ENCODE measurements at regions not wholly inside any gene's neighbourhood (a gene's known extent, or its start where the extent isn't known, plus 50 kb on each side); places are given as distances from the start of the nearest gene placed in this dataset.

GRCh38 chrX:26409636-26410035 is 193.7 kb downstream of the MAGEB5 start:
- Mint-ChIP-seq H3K36me3 (no peaks in the 10 kb centered on the region), H3K9me3 (no peaks in the 10 kb centered on the region), H3K27me3 (no peaks in the 10 kb centered on the region), H3K27ac (no peak overlapping the region), H3K4me3 (no peak overlapping the region), H3K4me1 (no peaks in the 10 kb centered on the region)
- no peak for ATAC-seq (replicated peaks)
- no peak for DNase-seq

GRCh38 chrX:26387906-26388305 is 171.9 kb downstream of the MAGEB5 start:
- DNase-seq (no peak), ATAC-seq (replicated peaks) (no peak)
- Mint-ChIP-seq H3K36me3 (no peaks in the 10 kb centered on the region), H3K27ac (no peak overlapping the region), H3K4me1 (no peaks in the 10 kb centered on the region), H3K27me3 (no peaks in the 10 kb centered on the region), H3K9me3 (no peaks in the 10 kb centered on the region), H3K4me3 (no peak overlapping the region)

GRCh38 chrX:26376037-26376708 is 160.2 kb downstream of the MAGEB5 start:
- Mint-ChIP-seq H3K4me3 (no peak overlapping the region), H3K27me3 (no peaks in the 10 kb centered on the region), H3K4me1 (no peaks in the 10 kb centered on the region), H3K9me3 (peaks cover 2 to 5% of the 10 kb centered on the region in 2 donors), H3K27ac (no peak overlapping the region), H3K36me3 (no peaks in the 10 kb centered on the region)
- ATAC-seq (replicated peaks) (no peak), DNase-seq (no peak)

GRCh38 chrX:26375346-26375745 is 159.4 kb downstream of the MAGEB5 start:
- ATAC-seq (replicated peaks), result no peak
- Mint-ChIP-seq H3K4me3 (no peak overlapping the region), H3K27ac (no peak overlapping the region), H3K27me3 (no peaks in the 10 kb centered on the region), H3K4me1 (no peaks in the 10 kb centered on the region), H3K9me3 (peaks cover 2 to 5% of the 10 kb centered on the region in 2 donors), H3K36me3 (no peaks in the 10 kb centered on the region)
- DNase-seq, result no peak

GRCh38 chrX:26373829-26374228 is 157.9 kb downstream of the MAGEB5 start:
- peaks cover 2 to 5% of the 10 kb centered on the region in 2 donors for H3K9me3 Mint-ChIP-seq
- ATAC-seq (replicated peaks) (no peak), DNase-seq (no peak)
- no peak overlapping the region for H3K4me3 Mint-ChIP-seq
- no peaks in the 10 kb centered on the region for H3K27me3 Mint-ChIP-seq
- no peak overlapping the region for H3K27ac Mint-ChIP-seq
- H3K36me3 Mint-ChIP-seq, result no peaks in the 10 kb centered on the region
- H3K4me1 Mint-ChIP-seq, result no peaks in the 10 kb centered on the region

GRCh38 chrX:26352891-26353430 is 137.0 kb downstream of the MAGEB5 start:
- Mint-ChIP-seq H3K27me3 (no peaks in the 10 kb centered on the region), H3K9me3 (peaks cover 2 to 6% of the 10 kb centered on the region in 2 donors), H3K36me3 (no peaks in the 10 kb centered on the region), H3K27ac (no peak overlapping the region), H3K4me1 (no peaks in the 10 kb centered on the region), H3K4me3 (no peak overlapping the region)
- ATAC-seq (replicated peaks), result no peak
- DNase-seq, result no peak

- H3K9me3 Mint-ChIP-seq, result peaks cover 0 to 2% of the 10 kb centered on the region in 2 donors
- no peak overlapping the region for H3K4me3 Mint-ChIP-seq
- no peaks in the 10 kb centered on the region for H3K27me3 Mint-ChIP-seq
- H3K4me1 Mint-ChIP-seq, result no peaks in the 10 kb centered on the region
- H3K27ac Mint-ChIP-seq, result no peak overlapping the region
- DNase-seq (no peak), ATAC-seq (replicated peaks) (no peak)
- H3K36me3 Mint-ChIP-seq, result no peaks in the 10 kb centered on the region
Measured at GRCh38 chrX:26347171-26347570, 131.2 kb downstream of the MAGEB5 start.

- no peak overlapping the region for H3K27ac Mint-ChIP-seq
- no peaks in the 10 kb centered on the region for H3K36me3 Mint-ChIP-seq
- no peak overlapping the region for H3K4me3 Mint-ChIP-seq
- peaks cover 6 to 11% of the 10 kb centered on the region in 2 donors for H3K9me3 Mint-ChIP-seq
- no peaks in the 10 kb centered on the region for H3K27me3 Mint-ChIP-seq
- H3K4me1 Mint-ChIP-seq, result no peaks in the 10 kb centered on the region
- ATAC-seq (replicated peaks) (no peak), DNase-seq (no peak)
Measured at GRCh38 chrX:26334232-26334631, 118.3 kb downstream of the MAGEB5 start.

GRCh38 chrX:26328608-26329319 is 112.8 kb downstream of the MAGEB5 start:
- Mint-ChIP-seq H3K4me1 (no peaks in the 10 kb centered on the region), H3K27ac (no peak overlapping the region), H3K4me3 (no peak overlapping the region), H3K9me3 (no peaks in the 10 kb centered on the region), H3K27me3 (no peaks in the 10 kb centered on the region), H3K36me3 (no peaks in the 10 kb centered on the region)
- ATAC-seq (replicated peaks) (no peak), DNase-seq (no peak)

GRCh38 chrX:26309262-26309661 is 93.3 kb downstream of the MAGEB5 start:
- Mint-ChIP-seq H3K4me3 (no peak overlapping the region), H3K36me3 (no peaks in the 10 kb centered on the region), H3K27ac (no peak overlapping the region), H3K4me1 (no peaks in the 10 kb centered on the region), H3K27me3 (no peaks in the 10 kb centered on the region), H3K9me3 (peaks cover 0 to 3% of the 10 kb centered on the region in 2 donors)
- ATAC-seq (replicated peaks) (no peak), DNase-seq (no peak)

- no peaks in the 10 kb centered on the region for H3K27me3 Mint-ChIP-seq
- no peak for DNase-seq
- H3K36me3 Mint-ChIP-seq, result no peaks in the 10 kb centered on the region
- peaks cover 4 to 5% of the 10 kb centered on the region in 2 donors for H3K9me3 Mint-ChIP-seq
- H3K4me1 Mint-ChIP-seq, result no peaks in the 10 kb centered on the region
- no peak overlapping the region for H3K4me3 Mint-ChIP-seq
- no peak overlapping the region for H3K27ac Mint-ChIP-seq
- ATAC-seq (replicated peaks), result no peak
Measured at GRCh38 chrX:26295425-26295824, 79.5 kb downstream of the MAGEB5 start.

- Mint-ChIP-seq H3K27me3 (no peaks in the 10 kb centered on the region), H3K4me1 (no peaks in the 10 kb centered on the region), H3K36me3 (no peaks in the 10 kb centered on the region), H3K4me3 (no peak overlapping the region), H3K9me3 (peaks cover 3 to 5% of the 10 kb centered on the region in 2 donors), H3K27ac (no peak overlapping the region)
- no peak for ATAC-seq (replicated peaks)
- DNase-seq, result no peak
Measured at GRCh38 chrX:26286836-26287235, 70.9 kb downstream of the MAGEB5 start.
